Duodenal mucosa (tissue), 2 donors: ENCODE measurements at regions not wholly inside any gene's neighbourhood (a gene's known extent, or its start where the extent isn't known, plus 50 kb on each side); places are given as distances from the start of the nearest gene placed in this dataset.

Experiments
- H3K27ac ChIP-seq: one replicate; pipeline ENCODE4 v1.7.0; 2013; ENCODE audit warnings: low read depth, low read length
- H3K27me3 ChIP-seq, 2 donors: one replicate each; pipeline ENCODE4 v1.7.0; 2013; ENCODE audit warnings: low read length in 2 of 2, control low read depth in 1 of 2; ENCODE audit not compliant: insufficient read depth in 2 of 2, control insufficient read depth in 1 of 2
- H3K36me3 ChIP-seq, 2 donors: one replicate each; pipeline ENCODE4 v1.7.0; 2013; ENCODE audit warnings: low read length in 2 of 2, control low read depth in 1 of 2; ENCODE audit not compliant: insufficient read depth in 2 of 2, control insufficient read depth in 1 of 2
- H3K4me1 ChIP-seq, 2 donors: one replicate each; pipeline ENCODE4 v1.7.0; 2013; ENCODE audit warnings: low read length in 2 of 2, control low read depth in 1 of 2; ENCODE audit not compliant: insufficient read depth in 2 of 2, control insufficient read depth in 1 of 2
- H3K4me3 ChIP-seq, 2 donors: one replicate each; pipeline ENCODE4 v1.7.0; 2013; ENCODE audit warnings: low read length in 2 of 2, low read depth in 1 of 2
- H3K9ac ChIP-seq, 2 donors: one replicate each; pipeline ENCODE4 v1.7.0; 2013; ENCODE audit warnings: low read length in 2 of 2, low read depth in 1 of 2
- H3K9me3 ChIP-seq, 2 donors: one replicate each; pipeline ENCODE4 v1.7.0; 2013; ENCODE audit warnings: low read length in 2 of 2, control low read depth in 1 of 2; ENCODE audit not compliant: control insufficient read depth in 1 of 2

GRCh38 chr6:11926594-11927407, 85.3 kb upstream of the HIVEP1 start:
- Histone ChIP-seq H3K36me3 (no peaks in the 10 kb centered on the region), H3K9ac (no peak overlapping the region), H3K4me3 (no peak overlapping the region), H3K27me3 (no peaks in the 10 kb centered on the region), H3K9me3 (no peaks in the 10 kb centered on the region), H3K4me1 (no peaks in the 10 kb centered on the region), H3K27ac (no peak overlapping the region)

- H3K4me3 ChIP-seq: no peak overlapping the region
- H3K4me1 ChIP-seq: peaks cover 5 to 7% of the 10 kb centered on the region in 2 donors
- no peak overlapping the region for H3K9ac ChIP-seq
- no peaks in the 10 kb centered on the region for H3K36me3 ChIP-seq
- H3K27me3 ChIP-seq: no peaks in the 10 kb centered on the region
- H3K9me3 ChIP-seq: no peaks in the 10 kb centered on the region
- no peak overlapping the region for H3K27ac ChIP-seq
Observed at GRCh38 chr6:11925805-11926204, 86.3 kb upstream of the HIVEP1 start.

DNA sequence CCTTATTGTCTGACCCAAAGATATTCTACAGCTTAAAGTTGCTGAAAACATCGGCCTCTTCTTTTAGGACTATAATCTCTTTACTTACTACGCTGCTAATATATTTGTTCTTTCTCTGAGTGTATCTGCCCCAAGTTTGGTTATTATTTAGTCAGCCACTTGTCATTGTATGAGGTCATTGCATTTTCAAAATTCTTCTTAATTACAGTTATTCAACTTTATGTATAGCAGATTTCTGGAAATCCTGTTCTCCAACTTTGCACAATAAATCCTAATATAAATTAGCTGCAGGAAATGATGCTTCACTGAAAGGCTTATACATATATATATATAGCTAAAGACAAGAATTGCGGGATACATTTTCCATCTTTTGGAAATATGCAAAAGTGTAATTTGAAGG, 88.5 kb upstream of the HIVEP1 start:
- Histone ChIP-seq H3K27me3 (no peaks in the 10 kb centered on the region), H3K4me1 (peaks cover 6 to 9% of the 10 kb centered on the region in 2 donors), H3K36me3 (no peaks in the 10 kb centered on the region), H3K9ac (no peak overlapping the region), H3K9me3 (no peaks in the 10 kb centered on the region), H3K27ac (no peak overlapping the region), H3K4me3 (no peak overlapping the region)

DNA sequence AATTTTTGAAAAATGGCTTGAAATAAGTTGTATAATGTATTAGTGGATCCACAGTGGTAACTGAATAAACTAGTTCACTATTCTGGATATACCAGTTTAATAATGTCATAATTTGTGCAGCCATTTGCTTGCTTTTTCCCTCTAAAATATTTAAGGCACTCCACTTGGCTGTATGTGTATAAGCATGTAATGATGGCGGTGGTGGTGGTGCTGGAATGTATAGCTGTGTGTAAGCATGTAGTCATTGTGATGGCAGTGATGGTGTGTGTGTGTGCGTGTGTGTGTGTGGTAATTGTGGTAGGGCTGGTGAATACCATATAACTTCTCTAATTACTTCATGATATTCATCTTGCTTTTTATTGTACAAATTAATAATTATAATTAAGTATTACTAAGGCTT, 89.2 kb upstream of the HIVEP1 start:
- Histone ChIP-seq H3K27ac (no peak overlapping the region), H3K4me3 (no peak overlapping the region), H3K27me3 (no peaks in the 10 kb centered on the region), H3K9ac (no peak overlapping the region), H3K36me3 (no peaks in the 10 kb centered on the region), H3K4me1 (peaks cover 9% of the 10 kb centered on the region in 2 donors), H3K9me3 (no peaks in the 10 kb centered on the region)

DNA sequence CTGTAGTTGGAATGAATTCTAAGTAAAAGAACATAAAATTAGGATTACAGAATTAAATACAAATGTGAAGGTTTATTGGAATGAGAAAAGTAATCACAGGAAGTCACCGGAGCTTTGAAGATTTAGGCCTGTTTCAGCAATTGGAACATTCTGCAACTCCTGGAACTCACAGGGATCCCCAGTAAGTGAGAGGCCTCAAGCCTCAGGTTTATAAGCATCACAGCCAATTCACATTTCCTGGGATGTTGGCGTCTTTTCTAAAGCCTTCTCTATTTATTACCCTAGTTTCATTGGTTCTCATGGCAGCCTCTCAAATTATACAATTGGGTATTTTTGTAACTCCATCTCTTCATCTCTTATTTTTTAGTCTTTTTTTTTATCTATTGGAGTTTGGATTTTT, 90.4 kb upstream of the HIVEP1 start:
- no peaks in the 10 kb centered on the region for H3K36me3 ChIP-seq
- H3K27me3 ChIP-seq: no peaks in the 10 kb centered on the region
- H3K4me3 ChIP-seq: no peak overlapping the region
- peaks cover 9 to 11% of the 10 kb centered on the region in 2 donors for H3K4me1 ChIP-seq
- H3K9me3 ChIP-seq: no peaks in the 10 kb centered on the region
- no peak overlapping the region for H3K27ac ChIP-seq
- no peak overlapping the region for H3K9ac ChIP-seq

DNA sequence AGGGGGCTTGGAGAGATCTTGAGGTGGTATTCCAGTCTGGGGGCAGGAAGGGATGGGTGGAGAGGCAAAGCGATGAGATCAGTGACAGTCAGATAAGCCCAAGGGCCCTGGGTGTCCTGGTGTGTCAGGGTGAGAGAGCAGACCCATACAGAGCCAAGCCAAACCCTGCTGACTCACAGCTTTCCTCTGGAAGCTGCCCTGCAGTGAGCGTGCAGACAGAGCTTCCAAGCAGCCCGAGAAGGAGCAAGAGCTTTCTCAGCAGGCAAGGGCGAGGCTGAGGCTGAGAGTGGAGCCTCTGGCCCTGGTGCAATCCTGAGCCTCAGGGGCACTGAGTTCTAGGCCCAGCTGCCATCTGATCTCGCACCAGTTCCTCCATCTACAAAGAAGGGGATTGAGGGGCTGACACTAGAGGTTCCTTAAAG, 91.1 kb upstream of the HIVEP1 start:
- Histone ChIP-seq H3K4me1 (peaks cover 9 to 11% of the 10 kb centered on the region in 2 donors), H3K27me3 (no peaks in the 10 kb centered on the region), H3K36me3 (no peaks in the 10 kb centered on the region), H3K4me3 (no peak overlapping the region), H3K9me3 (no peaks in the 10 kb centered on the region), H3K27ac (no peak overlapping the region), H3K9ac (no peak overlapping the region)

DNA sequence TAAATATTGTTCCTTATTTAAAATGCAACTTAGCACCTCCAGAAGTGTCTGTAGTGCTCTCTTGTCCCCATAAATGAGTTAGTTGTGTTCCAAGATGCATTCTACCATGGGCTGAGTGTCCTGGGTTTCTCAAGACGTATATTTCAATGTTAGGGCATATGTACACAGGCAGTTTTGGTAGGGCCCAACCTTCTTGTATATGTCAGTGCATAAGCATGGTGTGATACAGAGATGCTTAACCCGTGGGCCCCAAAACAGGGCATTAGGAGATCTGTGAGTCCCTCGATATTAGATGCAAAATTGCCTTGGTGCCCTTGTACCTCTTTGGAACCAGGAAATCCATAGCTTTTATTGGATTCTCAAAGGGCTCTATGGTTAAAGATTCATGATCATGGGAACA, 91.5 kb upstream of the HIVEP1 start:
- H3K27me3 ChIP-seq: no peaks in the 10 kb centered on the region
- H3K9me3 ChIP-seq: no peaks in the 10 kb centered on the region
- no peak overlapping the region for H3K4me3 ChIP-seq
- no peak overlapping the region for H3K27ac ChIP-seq
- no peak overlapping the region for H3K9ac ChIP-seq
- peaks cover 9 to 11% of the 10 kb centered on the region in 2 donors for H3K4me1 ChIP-seq
- no peaks in the 10 kb centered on the region for H3K36me3 ChIP-seq

- no peak overlapping the region for H3K27ac ChIP-seq
- no peaks in the 10 kb centered on the region for H3K36me3 ChIP-seq
- no peak overlapping the region for H3K9ac ChIP-seq
- no peaks in the 10 kb centered on the region for H3K9me3 ChIP-seq
- no peaks in the 10 kb centered on the region for H3K27me3 ChIP-seq
- no peak overlapping the region for H3K4me3 ChIP-seq
- H3K4me1 ChIP-seq: peaks cover 9 to 11% of the 10 kb centered on the region in 2 donors
Observed at GRCh38 chr6:11919771-11920440, 92.2 kb upstream of the HIVEP1 start.

DNA sequence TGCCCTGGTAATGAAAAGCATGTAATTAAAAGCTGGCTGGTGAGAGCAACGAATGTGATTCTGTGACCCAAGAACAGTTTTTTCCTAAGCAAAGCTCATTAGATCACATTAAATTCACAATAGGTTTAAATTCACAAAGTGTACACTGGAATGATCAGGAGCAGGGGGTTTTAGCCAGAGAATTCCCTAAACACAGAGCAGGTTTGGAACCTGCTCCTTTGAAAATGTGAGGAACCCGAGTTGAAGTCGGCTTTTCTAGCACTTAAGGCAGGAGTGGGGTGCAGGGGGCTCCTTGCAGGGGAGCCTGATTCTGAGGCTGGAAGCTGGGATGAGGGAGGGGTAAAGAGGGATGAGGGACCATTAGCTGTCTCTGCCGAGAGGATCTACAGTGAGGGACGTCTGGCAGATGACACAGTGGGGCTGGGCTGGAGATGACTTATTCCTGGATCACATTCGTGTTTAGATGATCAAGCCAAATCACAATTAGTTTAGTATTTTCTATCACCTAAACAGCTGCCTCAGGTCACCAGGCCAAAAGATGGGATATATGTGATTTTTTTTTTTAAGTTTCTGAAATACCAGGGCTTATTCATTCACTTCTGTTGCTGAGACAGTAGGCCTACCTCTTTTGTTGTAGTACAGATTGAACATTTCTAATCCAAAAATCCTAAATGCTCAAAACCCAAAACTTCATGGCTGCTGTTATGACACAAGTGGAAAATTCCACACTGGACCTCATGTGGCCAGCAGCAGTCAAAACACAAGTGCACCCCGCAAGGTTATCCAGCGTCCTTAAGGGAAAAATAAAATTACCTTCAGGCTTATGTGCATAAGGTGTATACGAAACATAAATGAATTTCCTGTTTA, 93.1 kb upstream of the HIVEP1 start:
- H3K9me3 ChIP-seq: no peaks in the 10 kb centered on the region
- H3K4me3 ChIP-seq: no peak overlapping the region
- no peak overlapping the region for H3K9ac ChIP-seq
- no peaks in the 10 kb centered on the region for H3K27me3 ChIP-seq
- no peak overlapping the region for H3K27ac ChIP-seq
- H3K36me3 ChIP-seq: no peaks in the 10 kb centered on the region
- H3K4me1 ChIP-seq: peaks cover 9 to 11% of the 10 kb centered on the region in 2 donors
